ENCODE measurements at regions not wholly inside any gene's neighbourhood (a gene's known extent, or its start where the extent isn't known, plus 50 kb on each side); places are given as distances from the start of the nearest gene placed in this dataset.

GRCh38 chr1:5376538-5377247 lies 615.5 kb downstream of the NPHP4 start:
- no peak for DNase-seq (ENCODE audit: low spot score)

GRCh38 chr1:5375481-5375880 lies 616.7 kb downstream of the NPHP4 start:
- no peak for DNase-seq (ENCODE audit: low spot score)

- no peak for DNase-seq (ENCODE audit: low spot score)
Observed at GRCh38 chr1:5374192-5374591, 618.0 kb downstream of the NPHP4 start.

- no peak for DNase-seq (ENCODE audit: low spot score)
Observed at GRCh38 chr1:5373281-5373680, 618.9 kb downstream of the NPHP4 start.

GRCh38 chr1:5371270-5371669 lies 621.0 kb downstream of the NPHP4 start:
- no peak for DNase-seq (ENCODE audit: low spot score)

- DNase-seq (ENCODE audit: low spot score): no peak
Observed at GRCh38 chr1:5370311-5370710, 621.9 kb downstream of the NPHP4 start.

GRCh38 chr1:5369223-5369622 lies 623.0 kb downstream of the NPHP4 start:
- DNase-seq (ENCODE audit: low spot score): no peak

GRCh38 chr1:5368201-5368600 lies 624.0 kb downstream of the NPHP4 start:
- DNase-seq (ENCODE audit: low spot score): no peak

- no peak for DNase-seq (ENCODE audit: low spot score)
Observed at GRCh38 chr1:5367306-5367705, 624.9 kb downstream of the NPHP4 start.

GRCh38 chr1:5365751-5366150 lies 626.5 kb downstream of the NPHP4 start:
- no peak for DNase-seq (ENCODE audit: low spot score)

GRCh38 chr1:5364591-5364990 lies 627.6 kb downstream of the NPHP4 start:
- DNase-seq (ENCODE audit: low spot score): no peak

GRCh38 chr1:5354681-5355080 lies 637.5 kb downstream of the NPHP4 start:
- no peak for DNase-seq (ENCODE audit: low spot score)

GRCh38 chr1:5351366-5351765 lies 640.9 kb downstream of the NPHP4 start:
- DNase-seq (ENCODE audit: low spot score): no peak

GRCh38 chr1:5349526-5349925 lies 642.7 kb downstream of the NPHP4 start:
- DNase-seq (ENCODE audit: low spot score): no peak

- DNase-seq (ENCODE audit: low spot score): no peak
Observed at GRCh38 chr1:5348732-5349465, 643.3 kb downstream of the NPHP4 start.

- DNase-seq (ENCODE audit: low spot score): no peak
Observed at GRCh38 chr1:5347726-5348125, 644.5 kb downstream of the NPHP4 start.

- no peak for DNase-seq (ENCODE audit: low spot score)
Observed at GRCh38 chr1:5345556-5345955, 646.7 kb downstream of the NPHP4 start.

GRCh38 chr1:5343256-5344020 lies 648.8 kb downstream of the NPHP4 start:
- no peak for DNase-seq (ENCODE audit: low spot score)

GRCh38 chr1:5342830-5343229 lies 649.4 kb downstream of the NPHP4 start:
- DNase-seq (ENCODE audit: low spot score): no peak

GRCh38 chr1:5342172-5342571 lies 650.1 kb downstream of the NPHP4 start:
- no peak for DNase-seq (ENCODE audit: low spot score)

- DNase-seq (ENCODE audit: low spot score): no peak
Observed at GRCh38 chr1:5341471-5341870, 650.8 kb downstream of the NPHP4 start.

- DNase-seq (ENCODE audit: low spot score): no peak
Observed at GRCh38 chr1:5340560-5341130, 651.6 kb downstream of the NPHP4 start.

- DNase-seq (ENCODE audit: low spot score): no peak
Observed at GRCh38 chr1:5338466-5338865, 653.8 kb downstream of the NPHP4 start.

Measured in kidney capillary endothelial cell (primary cell).